ENCODE measurements at regions not wholly inside any gene's neighbourhood (a gene's known extent, or its start where the extent isn't known, plus 50 kb on each side); places are given as distances from the start of the nearest gene placed in this dataset.

GRCh38 chr18:77959248-77959647 lies 709.6 kb downstream of the GALR1 start:
- no peaks in the 10 kb centered on the region for H3K4me1 ChIP-seq
- intact Hi-C loops (cut with DNase I): no loop called here
- H3K9me3 ChIP-seq: peaks cover 0 to under 1% (median 0%) of the 10 kb centered on the region in 4 donors
- H3K36me3 ChIP-seq: no peaks in the 10 kb centered on the region
- TF ChIP-seq POLR2A (IDR thresholded peaks at IDR 0.05) (no peak), EP300 (IDR thresholded peaks at IDR 0.05) (no peak), CTCF (IDR thresholded peaks at IDR 0.05) (no peak), POLR2AphosphoS5 (IDR thresholded peaks at IDR 0.05) (no peak)
- H3K4me3 ChIP-seq: no peak overlapping the region
- no peaks in the 10 kb centered on the region for H3K27me3 ChIP-seq
- no peak for DNase-seq
- H3K27ac ChIP-seq: no peak overlapping the region
- WGBS, 2 donors: 45 to 74% methylated on average over 1 of the region's 1 CpG

GRCh38 chr18:77960791-77961410 lies 711.3 kb downstream of the GALR1 start:
- no peaks in the 10 kb centered on the region for H3K4me1 ChIP-seq
- H3K4me3 ChIP-seq: no peak overlapping the region
- H3K9me3 ChIP-seq: peaks cover 0 to 5% (median 0%) of the 10 kb centered on the region in 4 donors
- no peaks in the 10 kb centered on the region for H3K36me3 ChIP-seq
- no peak for TF ChIP-seq EP300 (IDR thresholded peaks at IDR 0.05)
- TF ChIP-seq CTCF (IDR thresholded peaks at IDR 0.05): no peak
- no peak for TF ChIP-seq POLR2A (IDR thresholded peaks at IDR 0.05)
- TF ChIP-seq POLR2AphosphoS5 (IDR thresholded peaks at IDR 0.05): no peak
- 64 to 78% methylated on average over 7 of the region's 7 CpGs for WGBS, 2 donors
- H3K27ac ChIP-seq: no peak overlapping the region
- DNase-seq: no peak
- no peaks in the 10 kb centered on the region for H3K27me3 ChIP-seq
- intact Hi-C loops (cut with DNase I): no loop called here

GRCh38 chr18:77967071-77967470 lies 717.4 kb downstream of the GALR1 start:
- no peak overlapping the region for H3K4me3 ChIP-seq
- intact Hi-C loops (cut with DNase I): no loop called here
- WGBS, 2 donors: 60 to 81% methylated on average over 5 of the region's 5 CpGs
- no peaks in the 10 kb centered on the region for H3K27me3 ChIP-seq
- no peaks in the 10 kb centered on the region for H3K4me1 ChIP-seq
- TF ChIP-seq EP300 (IDR thresholded peaks at IDR 0.05) (no peak), CTCF (IDR thresholded peaks at IDR 0.05) (no peak), POLR2AphosphoS5 (IDR thresholded peaks at IDR 0.05) (no peak), POLR2A (IDR thresholded peaks at IDR 0.05) (no peak)
- peaks cover 0 to 5% (median 0%) of the 10 kb centered on the region in 4 donors for H3K9me3 ChIP-seq
- DNase-seq: no peak
- H3K27ac ChIP-seq: no peak overlapping the region
- no peaks in the 10 kb centered on the region for H3K36me3 ChIP-seq

- intact Hi-C loops (cut with DNase I): no loop called here
- TF ChIP-seq POLR2AphosphoS5 (IDR thresholded peaks at IDR 0.05) (no peak), EP300 (IDR thresholded peaks at IDR 0.05) (no peak), CTCF (IDR thresholded peaks at IDR 0.05) (no peak), POLR2A (IDR thresholded peaks at IDR 0.05) (no peak)
- Histone ChIP-seq H3K27ac (no peak overlapping the region), H3K36me3 (no peaks in the 10 kb centered on the region), H3K27me3 (no peaks in the 10 kb centered on the region), H3K4me3 (no peak overlapping the region), H3K4me1 (no peaks in the 10 kb centered on the region), H3K9me3 (peaks cover 0 to 5% (median 0%) of the 10 kb centered on the region in 4 donors)
- DNase-seq: no peak
- 58 to 78% methylated on average over 3 of the region's 3 CpGs for WGBS, 2 donors
These were observed 718.1 kb downstream of the GALR1 start for GRCh38 chr18:77967791-77968190.

GRCh38 chr18:77969972-77970371 lies 720.3 kb downstream of the GALR1 start:
- Histone ChIP-seq H3K4me1 (no peaks in the 10 kb centered on the region), H3K4me3 (no peak overlapping the region), H3K27ac (no peak overlapping the region), H3K9me3 (peaks cover 0 to 3% (median 0%) of the 10 kb centered on the region in 4 donors), H3K27me3 (no peaks in the 10 kb centered on the region), H3K36me3 (no peaks in the 10 kb centered on the region)
- TF ChIP-seq POLR2A (IDR thresholded peaks at IDR 0.05): no peak
- no peak for TF ChIP-seq EP300 (IDR thresholded peaks at IDR 0.05)
- TF ChIP-seq CTCF (IDR thresholded peaks at IDR 0.05): no peak
- no peak for TF ChIP-seq POLR2AphosphoS5 (IDR thresholded peaks at IDR 0.05)
- 52 to 76% methylated on average over 2 of the region's 2 CpGs for WGBS, 2 donors
- DNase-seq: no peak
- intact Hi-C loops (cut with DNase I): no loop called here

Data from sigmoid colon (tissue), 6 donors.